ENCODE measurements at regions not wholly inside any gene's neighbourhood (a gene's known extent, or its start where the extent isn't known, plus 50 kb on each side); places are given as distances from the start of the nearest gene placed in this dataset.

DNA sequence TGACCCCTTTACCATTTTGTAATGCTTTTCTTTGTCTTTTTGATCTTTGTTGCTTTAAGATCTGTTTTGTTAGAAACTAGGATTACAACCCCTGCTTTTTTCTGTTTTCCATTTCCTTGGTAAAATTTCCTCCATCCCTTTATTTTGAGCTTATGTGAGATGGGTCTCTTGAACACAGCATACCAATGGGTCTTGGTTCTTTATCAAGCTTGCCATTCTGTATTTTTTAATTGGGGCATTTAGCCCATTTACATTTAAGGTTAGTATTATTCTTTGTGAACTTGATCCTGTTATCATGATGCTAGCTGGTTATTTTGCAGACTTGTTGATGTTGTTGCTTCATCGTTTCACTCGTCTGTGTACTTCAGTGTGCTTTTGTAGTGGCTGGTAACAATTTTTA is 337.3 kb downstream of the SPATA31D1 start:
- no peaks in the 10 kb centered on the region for H3K4me1 Mint-ChIP-seq
- H3K27me3 Mint-ChIP-seq (ENCODE audit: low read depth, poor library complexity), result peaks cover 9% of the 10 kb centered on the region
- H3K4me3 Mint-ChIP-seq, result no peak overlapping the region
- TF ChIP-seq, protein P1, sequence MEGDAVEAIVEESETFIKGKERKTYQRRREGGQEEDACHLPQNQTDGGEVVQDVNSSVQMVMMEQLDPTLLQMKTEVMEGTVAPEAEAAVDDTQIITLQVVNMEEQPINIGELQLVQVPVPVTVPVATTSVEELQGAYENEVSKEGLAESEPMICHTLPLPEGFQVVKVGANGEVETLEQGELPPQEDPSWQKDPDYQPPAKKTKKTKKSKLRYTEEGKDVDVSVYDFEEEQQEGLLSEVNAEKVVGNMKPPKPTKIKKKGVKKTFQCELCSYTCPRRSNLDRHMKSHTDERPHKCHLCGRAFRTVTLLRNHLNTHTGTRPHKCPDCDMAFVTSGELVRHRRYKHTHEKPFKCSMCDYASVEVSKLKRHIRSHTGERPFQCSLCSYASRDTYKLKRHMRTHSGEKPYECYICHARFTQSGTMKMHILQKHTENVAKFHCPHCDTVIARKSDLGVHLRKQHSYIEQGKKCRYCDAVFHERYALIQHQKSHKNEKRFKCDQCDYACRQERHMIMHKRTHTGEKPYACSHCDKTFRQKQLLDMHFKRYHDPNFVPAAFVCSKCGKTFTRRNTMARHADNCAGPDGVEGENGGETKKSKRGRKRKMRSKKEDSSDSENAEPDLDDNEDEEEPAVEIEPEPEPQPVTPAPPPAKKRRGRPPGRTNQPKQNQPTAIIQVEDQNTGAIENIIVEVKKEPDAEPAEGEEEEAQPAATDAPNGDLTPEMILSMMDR (IDR thresholded peaks at IDR 0.05), result no peak
- H3K9me3 Mint-ChIP-seq, result peaks cover 66% of the 10 kb centered on the region
- no peak overlapping the region for H3K27ac Mint-ChIP-seq
- DNase-seq, result no peak
- peaks cover 9% of the 10 kb centered on the region for H3K36me3 Mint-ChIP-seq (ENCODE audit: low read depth)

DNA sequence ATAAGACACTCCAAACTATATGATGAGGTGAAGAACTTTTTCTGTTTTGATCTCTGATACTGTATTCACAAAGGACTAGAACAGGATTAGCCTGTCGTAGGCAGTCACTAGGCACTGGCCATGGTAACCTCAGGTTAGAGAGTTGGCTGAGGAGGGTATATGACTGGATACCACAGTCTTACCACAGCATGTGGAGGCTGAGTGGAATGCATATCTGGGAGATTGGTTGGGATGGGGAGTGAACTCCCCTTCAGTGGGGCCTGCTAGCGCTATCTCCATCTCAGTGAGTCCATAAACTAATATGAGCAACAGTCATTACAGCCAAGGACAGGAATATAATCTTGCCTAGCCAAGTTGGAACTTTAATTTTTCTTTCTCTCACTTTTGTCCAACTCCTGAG is 339.1 kb downstream of the SPATA31D1 start:
- DNase-seq, result no peak
- TF ChIP-seq, protein P1 (IDR thresholded peaks at IDR 0.05), result no peak

DNA sequence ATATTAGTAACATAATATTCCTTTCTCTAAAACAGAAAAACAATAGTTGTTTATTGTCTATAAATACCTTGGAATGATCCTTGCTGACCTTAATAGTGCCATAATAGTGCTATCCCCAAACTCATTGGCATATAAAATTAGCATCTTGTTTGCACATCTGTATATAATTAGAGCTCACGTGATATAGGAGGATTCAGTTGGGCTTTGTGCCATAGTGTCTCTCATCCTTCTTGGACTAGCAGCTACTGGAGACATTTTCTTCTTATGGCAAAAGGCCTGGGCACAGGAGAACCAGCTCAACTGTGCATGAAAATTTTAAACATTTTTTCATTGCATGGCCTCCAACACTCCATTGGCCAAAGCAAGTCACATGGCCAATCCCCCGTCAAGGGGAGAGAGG is 342.5 kb downstream of the SPATA31D1 start:
- no peaks in the 10 kb centered on the region for H3K36me3 Mint-ChIP-seq (ENCODE audit: low read depth)
- no peak for DNase-seq

More for the DNA sequence above, 339.1 kb downstream of the SPATA31D1 start:
- Mint-ChIP-seq H3K9me3 (peaks cover 58% of the 10 kb centered on the region), H3K27me3 (ENCODE audit: low read depth, poor library complexity) (peaks cover 9% of the 10 kb centered on the region), H3K4me1 (peaks cover 6% of the 10 kb centered on the region), H3K4me3 (no peak overlapping the region), H3K36me3 (ENCODE audit: low read depth) (peaks cover 9% of the 10 kb centered on the region), H3K27ac (no peak overlapping the region)

DNA sequence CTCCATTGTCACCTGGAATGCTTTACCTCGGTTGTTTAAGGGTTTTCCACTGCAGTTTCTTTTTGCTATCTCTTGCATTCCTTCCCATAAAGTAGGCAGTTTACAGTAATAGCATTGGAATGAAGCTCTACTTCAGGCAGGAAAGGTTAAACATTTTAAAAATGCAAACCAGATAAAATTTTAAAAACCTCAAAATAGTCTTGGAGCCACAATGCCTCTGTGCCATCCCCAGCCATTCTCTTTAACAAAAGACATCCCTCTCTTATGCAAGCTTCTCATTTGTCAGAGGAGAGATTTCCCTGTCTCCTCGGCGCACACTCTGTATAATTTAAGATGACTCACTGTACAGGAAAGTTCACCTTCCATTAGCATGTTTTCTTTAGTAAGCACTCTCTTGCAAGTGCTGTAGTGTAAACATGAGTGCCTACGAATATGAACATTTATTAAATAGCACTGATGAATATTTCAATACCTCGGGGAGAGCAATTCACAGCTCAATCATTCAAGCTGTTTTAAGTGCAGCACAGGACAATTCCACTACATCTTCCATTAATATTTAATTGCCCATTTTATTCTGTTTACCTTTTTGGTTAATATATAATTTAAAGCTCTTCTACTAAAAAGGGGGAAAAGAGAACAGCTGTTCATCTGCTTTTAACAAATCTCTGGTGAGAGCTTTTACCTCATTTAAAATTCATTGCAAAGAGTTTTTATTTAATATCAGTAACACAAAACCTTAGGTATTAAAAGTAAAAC is 343.6 kb downstream of the SPATA31D1 start:
- H3K9me3 Mint-ChIP-seq, result peaks cover 13% of the 10 kb centered on the region
- peaks cover 4% of the 10 kb centered on the region for H3K27me3 Mint-ChIP-seq (ENCODE audit: low read depth, poor library complexity)
- TF ChIP-seq, protein P1 (IDR thresholded peaks at IDR 0.05), result no peak
- peaks cover 16% of the 10 kb centered on the region for H3K4me1 Mint-ChIP-seq
- H3K27ac Mint-ChIP-seq, result no peak overlapping the region
- no peak overlapping the region for H3K4me3 Mint-ChIP-seq
- H3K36me3 Mint-ChIP-seq (ENCODE audit: low read depth), result no peaks in the 10 kb centered on the region
- no peak for DNase-seq

More for the DNA sequence above, 342.5 kb downstream of the SPATA31D1 start:
- no peak overlapping the region for H3K27ac Mint-ChIP-seq
- peaks cover 4% of the 10 kb centered on the region for H3K27me3 Mint-ChIP-seq (ENCODE audit: low read depth, poor library complexity)
- TF ChIP-seq, protein P1 (IDR thresholded peaks at IDR 0.05), result no peak
- no peak overlapping the region for H3K4me3 Mint-ChIP-seq
- H3K4me1 Mint-ChIP-seq, result peaks cover 16% of the 10 kb centered on the region
- H3K9me3 Mint-ChIP-seq, result peaks cover 23% of the 10 kb centered on the region

DNA sequence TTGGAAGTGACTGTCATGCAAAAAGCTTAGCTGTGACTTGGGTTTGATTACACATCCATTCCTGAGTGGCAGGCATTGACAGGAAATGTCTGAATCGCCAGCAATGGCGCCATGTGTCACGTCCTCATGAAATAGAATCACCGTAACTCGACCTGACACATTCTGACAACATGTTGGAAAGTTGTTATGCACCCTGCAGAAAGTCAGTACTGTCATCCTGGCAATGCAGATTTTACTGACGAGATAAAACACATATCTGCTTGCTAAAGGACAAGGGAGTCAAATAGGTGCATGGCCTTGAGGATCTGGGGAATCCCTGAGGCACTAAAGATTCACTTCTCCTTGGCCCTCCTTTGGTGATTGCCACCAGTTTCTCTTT is 344.2 kb downstream of the SPATA31D1 start:
- DNase-seq, result no peak
- peak overlapping the region; percentile 79 for H3K27ac Mint-ChIP-seq
- no peaks in the 10 kb centered on the region for H3K36me3 Mint-ChIP-seq (ENCODE audit: low read depth)
- H3K27me3 Mint-ChIP-seq (ENCODE audit: low read depth, poor library complexity), result peaks cover 4% of the 10 kb centered on the region
- TF ChIP-seq, protein P1 (IDR thresholded peaks at IDR 0.05), result no peak
- H3K4me3 Mint-ChIP-seq, result no peak overlapping the region
- H3K9me3 Mint-ChIP-seq, result peaks cover 8% of the 10 kb centered on the region
- peaks cover 16% of the 10 kb centered on the region for H3K4me1 Mint-ChIP-seq

DNA sequence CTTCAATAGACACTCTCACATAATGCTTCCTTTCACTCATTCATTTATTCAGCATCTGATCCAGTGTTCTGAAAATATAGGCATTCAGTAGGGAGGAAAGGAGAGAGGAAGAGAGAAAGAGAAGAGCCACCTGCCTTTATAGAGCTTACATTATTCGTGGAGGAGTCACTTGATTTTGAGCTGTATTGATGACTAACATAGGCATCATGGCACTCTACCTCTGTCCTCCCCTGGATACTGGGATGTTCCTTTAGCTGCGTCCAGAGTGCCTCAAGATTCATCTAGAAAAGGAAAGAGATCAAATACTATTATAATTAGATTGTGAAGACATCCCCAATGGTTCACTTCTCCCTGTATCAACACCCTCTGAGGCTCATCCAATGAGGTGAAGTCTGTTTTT is 345.1 kb downstream of the SPATA31D1 start:
- TF ChIP-seq, protein P1 (IDR thresholded peaks at IDR 0.05), result no peak
- no peak overlapping the region for H3K4me3 Mint-ChIP-seq
- no peak for DNase-seq
- H3K27me3 Mint-ChIP-seq (ENCODE audit: low read depth, poor library complexity), result peaks cover 4% of the 10 kb centered on the region
- peaks cover 16% of the 10 kb centered on the region for H3K4me1 Mint-ChIP-seq
- no peaks in the 10 kb centered on the region for H3K36me3 Mint-ChIP-seq (ENCODE audit: low read depth)
- H3K27ac Mint-ChIP-seq, result no peak overlapping the region
- H3K9me3 Mint-ChIP-seq, result peaks cover 7% of the 10 kb centered on the region
